ENCODE measurements at regions not wholly inside any gene's neighbourhood (a gene's known extent, or its start where the extent isn't known, plus 50 kb on each side); places are given as distances from the start of the nearest gene placed in this dataset.

- H3K9me3 ChIP-seq: no peaks in the 10 kb centered on the region
- H3K27ac ChIP-seq: no peak overlapping the region
- H3K4me1 ChIP-seq: no peaks in the 10 kb centered on the region
- no peaks in the 10 kb centered on the region for H3K36me3 ChIP-seq
- DNase-seq: no peak
- no peaks in the 10 kb centered on the region for H3K27me3 ChIP-seq
- TF ChIP-seq CTCF (IDR thresholded peaks at IDR 0.05) (no peak), POLR2A (IDR thresholded peaks at IDR 0.05) (no peak)
- 74 to 81% methylated on average over 6 of the region's 6 CpGs for WGBS, 2 donors
- intact Hi-C loops (cut with DNase I): no loop called here
- no peak overlapping the region for H3K4me3 ChIP-seq (replicated peaks in 1 of 3)
Measured at GRCh38 chr11:13896175-13896980, 66.1 kb upstream of the SPON1 start.

GRCh38 chr11:13896981-13897353 lies 65.6 kb upstream of the SPON1 start:
- Histone ChIP-seq H3K4me3 (replicated peaks in 1 of 3) (no peak overlapping the region), H3K36me3 (no peaks in the 10 kb centered on the region), H3K27me3 (no peaks in the 10 kb centered on the region), H3K9me3 (no peaks in the 10 kb centered on the region), H3K27ac (no peak overlapping the region), H3K4me1 (no peaks in the 10 kb centered on the region)
- intact Hi-C loops (cut with DNase I): no loop called here
- WGBS, 2 donors: 74 to 81% methylated on average over 7 of the region's 7 CpGs
- TF ChIP-seq POLR2A (IDR thresholded peaks at IDR 0.05) (no peak), CTCF (IDR thresholded peaks at IDR 0.05) (no peak)
- no peak for DNase-seq

GRCh38 chr11:13897646-13898276 lies 64.8 kb upstream of the SPON1 start:
- TF ChIP-seq CTCF (IDR thresholded peaks at IDR 0.05) (no peak), POLR2A (IDR thresholded peaks at IDR 0.05) (no peak)
- 71 to 73% methylated on average over 6 of the region's 6 CpGs for WGBS, 2 donors

GRCh38 chr11:13899603-13900002 lies 62.9 kb upstream of the SPON1 start:
- Histone ChIP-seq H3K9me3 (no peaks in the 10 kb centered on the region), H3K4me3 (replicated peaks in 1 of 3) (no peak overlapping the region), H3K27ac (no peak overlapping the region)

More at GRCh38 chr11:13897646-13898276, 64.8 kb upstream of the SPON1 start:
- Histone ChIP-seq H3K4me1 (no peaks in the 10 kb centered on the region), H3K27me3 (no peaks in the 10 kb centered on the region), H3K36me3 (no peaks in the 10 kb centered on the region), H3K27ac (no peak overlapping the region), H3K4me3 (replicated peaks in 1 of 3) (no peak overlapping the region), H3K9me3 (no peaks in the 10 kb centered on the region)
- intact Hi-C loops (cut with DNase I): no loop called here
- DNase-seq: no peak

More at GRCh38 chr11:13899603-13900002, 62.9 kb upstream of the SPON1 start:
- TF ChIP-seq CTCF (IDR thresholded peaks at IDR 0.05): no peak
- no peak for TF ChIP-seq POLR2A (IDR thresholded peaks at IDR 0.05)
- no peaks in the 10 kb centered on the region for H3K27me3 ChIP-seq
- intact Hi-C loops (cut with DNase I): no loop called here
- H3K4me1 ChIP-seq: no peaks in the 10 kb centered on the region
- H3K36me3 ChIP-seq: no peaks in the 10 kb centered on the region
- no peak for DNase-seq
